Superior temporal gyrus (tissue), 1 donor: ENCODE measurements at regions not wholly inside any gene's neighbourhood (a gene's known extent, or its start where the extent isn't known, plus 50 kb on each side); places are given as distances from the start of the nearest gene placed in this dataset.
"Not testable (repeated sequence)": the region's sequence is repeated elsewhere in the genome, so short reads cannot be mapped to it uniquely, and the experiment has no call there.

ENCODE experiments used
- DNase-seq: peaks from one replicate; pipeline ENCODE4 v3.0.0-alpha.2; 2016; ENCODE audit errors: extremely low spot score

DNA sequence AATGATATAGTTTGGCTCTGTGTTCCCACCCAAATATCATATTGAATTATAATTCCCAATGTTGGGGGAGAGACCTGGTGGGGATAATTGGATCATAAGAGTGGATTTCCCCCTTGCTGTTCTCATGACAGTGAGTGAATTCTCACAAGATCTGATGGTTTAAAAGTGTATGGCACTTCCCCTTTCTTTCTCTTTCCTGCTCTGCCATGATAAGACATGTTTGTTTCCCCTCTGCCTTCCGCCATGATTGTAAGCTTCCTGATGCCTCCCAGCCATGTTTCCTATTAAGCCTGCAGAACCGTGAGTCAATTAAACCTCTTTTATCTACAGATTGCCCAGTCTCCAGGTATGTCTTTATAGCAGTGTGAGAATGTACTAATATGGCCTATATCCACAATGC, 126.7 kb upstream of the GMNC start:
- DNase-seq, result no peak

DNA sequence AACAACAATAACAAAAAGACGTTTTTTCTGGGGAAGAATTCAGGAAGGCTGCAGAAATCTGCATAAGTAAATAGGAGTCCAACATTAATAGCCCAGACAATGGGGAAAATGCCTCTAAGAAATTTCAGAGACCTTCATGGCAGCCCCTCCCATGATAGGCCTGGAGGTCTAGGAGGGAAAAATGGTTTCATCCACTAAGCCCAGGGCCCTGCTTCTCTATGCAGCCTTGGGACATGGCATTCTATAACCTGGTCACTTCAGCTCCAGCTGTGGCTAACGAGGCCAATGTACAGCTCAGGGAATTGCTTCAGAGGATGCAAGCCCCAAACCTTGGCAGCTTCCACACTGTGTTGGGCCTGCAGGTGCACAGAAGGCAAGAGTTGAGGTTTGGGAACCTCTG, 125.6 kb upstream of the GMNC start:
- no peak for DNase-seq

DNA sequence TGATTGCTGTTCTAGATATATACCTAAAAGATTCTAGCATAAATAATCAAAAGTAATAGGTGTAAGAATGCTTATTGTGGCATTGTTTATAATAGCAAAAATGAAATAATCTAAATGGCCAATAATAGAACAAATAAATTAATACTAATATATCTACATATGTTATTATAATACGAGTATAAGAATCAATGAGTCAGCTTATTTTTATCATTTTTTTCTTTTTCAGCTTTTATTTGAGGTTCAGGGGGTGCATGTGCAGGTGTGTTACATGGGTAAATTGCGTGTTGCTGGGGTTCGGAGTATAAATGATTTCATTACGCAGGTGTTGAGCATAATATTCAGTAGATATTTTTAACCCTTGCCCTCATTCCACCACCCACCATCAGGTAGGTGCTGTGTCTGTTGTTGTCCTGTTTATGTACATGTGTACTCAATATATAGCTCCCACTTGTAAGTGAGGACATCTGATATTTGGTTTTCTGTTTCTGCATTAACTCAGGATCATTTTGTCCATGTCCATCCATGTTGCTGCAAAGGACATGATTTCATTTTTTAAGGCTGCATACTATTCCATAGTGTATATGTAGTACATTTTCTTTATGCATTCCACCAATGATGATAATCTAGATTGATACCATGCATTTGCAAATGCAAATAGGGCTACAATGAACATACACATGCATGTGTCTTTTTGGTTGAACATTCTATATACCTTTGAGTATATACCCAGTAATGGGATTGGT, 122.2 kb upstream of the GMNC start:
- no peak for DNase-seq

DNA sequence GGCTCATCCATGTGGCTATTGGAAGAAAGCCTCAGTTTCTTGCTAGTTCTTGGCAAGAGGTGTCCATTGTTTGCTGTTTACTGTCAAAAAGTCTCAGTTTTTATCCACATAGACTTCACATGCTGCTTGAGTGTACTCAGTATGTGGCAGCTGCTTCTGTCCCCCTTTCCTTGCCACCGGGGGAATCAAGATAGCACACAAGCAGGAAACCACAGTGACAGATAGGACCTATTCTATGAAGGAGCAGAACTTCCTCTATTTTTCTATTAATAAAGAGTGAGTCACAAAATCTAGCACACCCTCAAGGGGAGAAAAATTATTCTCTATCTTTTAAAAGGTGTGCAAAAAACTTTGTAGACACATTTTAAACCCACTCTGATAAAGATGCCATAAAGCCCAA, 121.4 kb upstream of the GMNC start:
- no peak for DNase-seq

DNA sequence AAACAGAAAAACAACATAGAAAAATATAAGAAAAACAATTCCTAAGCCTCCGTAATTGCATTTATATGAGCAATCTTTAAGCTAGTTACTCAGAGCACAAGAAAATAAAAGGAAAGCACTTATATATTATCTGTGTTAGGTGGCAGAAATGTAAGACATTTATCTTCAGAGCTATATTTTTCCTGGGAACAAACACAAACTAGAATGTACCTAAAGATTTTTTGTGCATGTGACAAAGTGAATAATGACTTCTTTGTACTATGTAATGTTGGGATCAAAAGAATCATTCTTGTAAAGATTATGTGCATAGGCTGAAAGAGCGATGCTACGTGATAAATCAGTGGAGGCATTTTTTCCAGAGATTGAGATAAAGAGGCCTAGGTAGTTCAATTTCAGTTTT, 111.3 kb upstream of the GMNC start:
- DNase-seq, result no peak

DNA sequence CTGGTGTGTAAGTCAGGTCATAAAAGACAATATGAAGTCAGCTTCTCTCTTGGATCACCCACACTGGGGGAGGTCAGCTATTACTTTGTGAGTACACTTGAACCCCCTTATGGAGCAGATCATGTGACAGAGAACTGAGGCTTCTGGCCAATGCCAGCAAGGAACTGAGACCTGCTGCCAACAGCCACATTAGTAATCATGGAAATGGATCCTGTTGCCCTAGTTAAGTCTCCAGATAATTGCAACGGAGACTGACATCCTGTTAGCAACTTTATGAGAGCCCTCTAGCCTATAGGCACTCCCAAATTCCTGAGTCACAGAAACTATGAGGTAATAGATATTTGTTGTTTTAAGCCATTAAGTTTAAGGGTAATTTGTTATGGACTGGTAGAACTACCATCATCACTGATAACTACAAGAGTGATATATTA, 110.4 kb upstream of the GMNC start:
- DNase-seq, result no peak

DNA sequence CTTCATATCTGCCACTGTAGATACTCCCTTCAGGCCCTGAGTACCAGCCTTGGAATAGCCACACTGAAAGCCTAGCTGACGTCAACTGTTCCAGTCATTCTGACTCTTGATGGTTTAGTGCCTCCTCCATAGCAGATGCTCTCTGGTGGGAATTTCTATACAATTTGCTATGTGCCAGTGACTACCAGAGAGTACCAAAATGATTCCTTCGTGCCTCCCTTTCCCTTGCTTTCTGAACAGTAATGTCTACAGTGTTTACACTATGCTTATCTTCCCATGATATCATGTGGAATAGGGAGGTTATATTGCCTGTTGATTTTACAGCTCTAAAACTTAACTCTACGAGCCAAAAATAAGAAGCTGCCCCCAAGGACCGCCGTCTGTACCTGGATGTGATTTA, 109.7 kb upstream of the GMNC start:
- no peak for DNase-seq

DNA sequence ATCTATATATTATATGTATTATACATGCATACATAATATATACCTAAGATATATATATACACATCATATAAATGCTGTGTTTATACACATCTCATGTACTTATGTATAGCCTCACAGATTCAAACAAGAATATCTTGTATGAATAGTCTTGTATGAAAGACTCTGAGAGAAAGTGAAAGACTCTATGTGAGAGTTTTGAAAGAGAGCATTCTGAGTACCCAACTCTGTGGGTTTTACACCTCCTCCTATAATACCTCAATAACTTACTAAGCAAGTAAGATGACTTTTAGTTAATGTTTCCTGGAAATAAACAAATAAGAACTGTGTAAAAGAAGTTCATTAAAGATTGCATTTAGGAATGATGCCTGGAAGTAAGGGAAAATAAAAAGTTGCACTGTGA, 108.1 kb upstream of the GMNC start:
- no peak for DNase-seq

DNA sequence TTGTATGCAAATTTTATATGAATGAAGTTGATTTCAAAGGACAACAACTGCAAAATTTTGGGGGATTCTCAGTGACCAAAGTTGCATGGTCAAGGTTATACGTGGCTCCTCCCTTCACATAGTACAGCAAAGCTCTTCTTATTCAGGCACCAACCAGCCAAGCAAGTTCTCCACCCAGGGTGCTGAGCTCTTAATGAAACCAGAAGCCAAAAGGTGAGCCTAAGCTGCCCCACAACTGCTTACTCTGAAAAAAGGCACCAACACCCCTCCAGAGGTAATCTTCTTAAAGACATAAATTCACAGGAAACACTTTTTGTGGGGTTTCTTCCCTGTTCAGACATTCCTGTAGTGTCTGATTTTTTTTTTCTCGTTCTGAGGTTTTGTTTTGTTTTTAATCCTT, 106.1 kb upstream of the GMNC start:
- no peak for DNase-seq

DNA sequence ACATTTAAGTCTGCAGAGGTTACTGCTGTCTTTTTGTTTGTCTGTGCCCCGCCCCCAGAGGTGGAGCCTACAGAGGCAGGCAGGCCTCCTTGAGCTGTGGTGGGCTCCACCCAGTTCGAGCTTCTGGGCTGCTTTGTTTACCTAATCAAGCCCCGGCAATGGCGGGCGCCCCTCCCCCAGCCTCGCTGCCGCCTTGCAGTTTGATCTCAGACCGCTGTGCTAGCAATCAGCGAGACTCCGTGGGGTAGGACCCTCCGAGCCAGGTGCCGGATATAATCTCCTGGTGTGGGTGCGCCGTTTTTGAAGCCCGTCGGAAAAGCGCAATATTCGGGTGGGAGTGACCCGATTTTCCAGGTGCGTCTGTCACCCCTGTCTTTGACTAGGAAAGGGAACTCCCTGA, 102.4 kb upstream of the GMNC start:
- DNase-seq, result not testable (repeated sequence)

DNA sequence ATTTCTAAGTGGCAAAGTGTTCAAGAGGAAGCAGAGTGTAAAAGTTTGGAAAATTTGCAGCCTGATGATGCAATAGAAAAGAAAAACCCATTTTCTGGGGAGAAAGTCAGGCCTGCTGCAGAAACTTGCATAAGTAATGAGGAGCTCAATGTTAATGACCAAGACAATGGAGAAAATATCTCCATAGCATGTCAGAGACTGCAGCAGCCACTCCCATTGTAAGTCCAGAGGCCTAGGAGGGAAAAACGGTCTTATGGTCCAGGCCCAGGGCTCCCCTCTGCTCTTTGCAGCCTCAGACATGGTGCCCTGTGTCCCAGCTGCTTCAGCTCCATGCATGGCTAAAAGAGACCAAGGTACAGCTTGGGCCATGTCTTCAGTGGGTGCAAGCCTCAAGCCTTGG, 96.6 kb upstream of the GMNC start:
- DNase-seq, result no peak

DNA sequence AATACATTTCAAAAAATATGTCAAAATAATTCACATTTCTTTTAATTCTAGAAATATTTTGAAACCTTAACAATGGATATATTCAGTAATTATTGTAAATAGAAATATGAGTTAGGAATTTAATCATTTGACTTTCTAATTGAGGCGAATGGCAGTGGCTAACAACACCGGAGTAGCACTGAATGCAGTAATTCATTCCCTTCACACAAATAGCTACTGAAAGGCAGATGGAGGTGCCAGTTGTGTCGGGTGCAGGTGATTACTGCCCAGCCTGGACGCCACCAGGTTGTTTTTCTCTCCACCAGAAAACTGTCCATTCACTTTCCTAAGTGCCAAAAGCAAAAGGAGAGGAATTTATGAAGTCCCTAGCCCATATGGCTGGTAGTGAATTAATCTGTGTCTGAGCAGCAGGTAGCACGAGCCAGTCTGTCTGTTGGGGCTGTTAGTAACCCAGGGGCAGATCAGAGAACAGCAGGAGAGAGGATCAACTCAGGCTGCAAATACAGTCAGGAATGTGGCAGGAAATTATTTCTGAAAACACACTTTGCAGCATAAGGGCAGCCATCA, 79.3 kb upstream of the GMNC start:
- no peak for DNase-seq

DNA sequence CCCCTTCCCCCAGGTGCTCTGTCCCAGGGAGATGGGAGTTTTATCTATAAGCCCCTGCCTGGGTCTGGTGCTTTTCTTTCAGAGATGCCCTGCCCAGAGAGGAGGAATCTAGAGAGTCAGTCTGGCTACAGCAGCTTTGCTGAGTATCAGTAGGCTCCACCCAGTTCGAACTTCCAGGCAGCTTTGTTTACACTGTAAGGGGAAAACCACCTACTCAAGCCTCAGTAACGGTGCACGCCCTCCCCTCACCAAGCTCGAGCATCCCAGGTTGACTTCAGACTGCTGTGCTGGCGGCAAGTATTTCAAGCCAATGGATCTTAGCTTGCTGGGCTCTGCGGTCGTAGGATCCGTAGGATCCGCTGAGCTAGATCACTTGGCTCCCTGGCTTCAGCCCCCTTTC, 72.1 kb upstream of the GMNC start:
- not testable (repeated sequence) for DNase-seq

DNA sequence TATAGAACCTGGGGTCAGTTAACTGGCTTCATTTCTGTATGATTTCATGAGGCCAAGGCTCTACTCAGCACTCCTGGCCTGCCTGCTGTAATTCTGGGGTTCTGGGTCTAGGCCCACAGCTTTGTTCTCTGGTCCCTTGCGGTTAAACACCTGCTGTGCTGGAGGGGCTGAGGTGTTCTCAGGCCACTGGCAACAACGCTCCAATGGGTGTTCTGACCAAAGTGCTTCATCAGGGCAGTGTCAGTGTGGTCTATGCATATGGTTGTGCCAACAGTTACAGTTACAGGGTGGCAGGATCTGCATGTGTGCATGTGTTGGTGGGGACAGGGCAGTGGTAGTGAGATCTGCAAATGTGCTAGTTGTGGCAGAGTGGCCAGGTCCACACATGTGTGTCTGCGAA, 64.1 kb upstream of the GMNC start:
- DNase-seq, result no peak

DNA sequence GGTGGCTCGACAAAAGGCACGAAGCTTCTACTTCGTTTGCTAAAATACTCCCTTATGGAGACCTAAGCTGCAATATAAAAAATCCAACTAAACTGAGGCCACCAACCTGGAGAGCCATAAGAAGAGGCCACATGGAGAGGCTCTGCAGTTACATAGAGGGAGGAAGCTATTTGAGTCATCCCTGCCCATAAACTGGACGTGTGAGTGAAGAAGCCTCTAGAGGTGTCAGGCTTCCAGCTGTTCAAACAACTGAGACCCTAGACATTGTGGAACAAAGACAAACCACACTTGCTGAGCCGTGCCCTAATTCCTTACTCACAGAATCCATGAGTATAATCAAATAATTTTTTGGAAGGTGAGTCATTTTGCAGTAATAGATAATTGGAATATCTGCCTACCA, 50.2 kb upstream of the GMNC start:
- no peak for DNase-seq
